ENCODE measurements at regions not wholly inside any gene's neighbourhood (a gene's known extent, or its start where the extent isn't known, plus 50 kb on each side); places are given as distances from the start of the nearest gene placed in this dataset.
"Not testable (repeated sequence)": the region's sequence is repeated elsewhere in the genome, so short reads cannot be mapped to it uniquely, and the experiment has no call there.

DNA sequence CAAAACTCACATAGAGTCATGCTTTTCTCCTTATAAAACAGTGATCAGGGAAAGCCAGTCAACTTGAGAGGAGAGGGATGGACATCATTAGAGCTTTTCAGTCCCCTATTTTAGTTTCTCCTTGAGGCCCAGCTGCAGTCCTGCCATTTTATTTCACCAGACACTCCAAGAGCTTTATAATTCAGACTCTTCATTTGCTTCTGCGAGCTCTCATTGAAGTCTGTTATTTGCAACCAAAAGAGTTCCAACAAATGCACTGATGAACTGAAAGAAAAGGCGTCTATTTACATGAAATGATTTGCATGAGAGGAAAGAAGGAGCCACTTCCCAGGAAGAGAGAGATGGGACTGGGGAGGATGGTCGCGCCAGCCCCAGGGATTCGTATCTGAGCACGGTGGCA lies 86.8 kb downstream of the NDUFA12 start:
- no peak for DNase-seq

DNA sequence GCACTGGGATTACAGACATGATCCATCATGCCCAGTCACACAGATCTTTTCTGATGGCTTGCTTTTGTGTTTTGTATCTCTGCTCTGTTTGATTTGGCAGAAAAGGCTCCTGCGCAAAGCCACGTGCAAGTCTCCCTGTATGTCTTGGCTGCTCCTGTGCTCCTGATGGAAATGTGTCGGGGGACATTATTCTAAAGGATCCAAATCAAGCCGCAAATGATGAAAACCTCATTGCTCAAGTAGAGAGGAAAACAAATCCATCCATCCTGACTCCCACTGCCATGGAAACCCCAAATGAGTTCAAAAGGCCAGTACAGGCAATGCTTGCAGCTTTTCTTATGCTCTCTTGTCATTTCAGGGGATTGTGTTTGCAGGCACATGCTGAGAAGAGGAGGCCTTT lies 93.8 kb downstream of the NDUFA12 start:
- DNase-seq: no peak

DNA sequence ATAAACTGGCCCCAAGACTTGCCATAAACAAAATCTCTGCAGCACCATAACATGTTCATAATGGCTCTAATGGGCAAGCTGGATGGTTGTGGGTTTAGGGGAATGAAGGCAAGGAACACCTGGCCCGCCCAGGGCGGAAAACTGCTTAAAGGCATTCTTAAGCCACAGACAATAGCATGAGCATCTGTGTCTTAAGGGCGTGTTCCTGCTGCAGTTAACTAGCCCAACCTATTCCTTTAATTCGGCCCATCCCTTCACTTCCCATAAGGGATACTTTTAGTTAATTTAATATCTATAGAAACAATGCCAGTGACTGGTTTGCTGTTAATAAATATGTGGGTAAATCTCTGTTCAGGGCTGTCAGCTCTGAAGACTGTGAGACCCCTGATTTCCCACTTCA lies 97.7 kb downstream of the NDUFA12 start:
- not testable (repeated sequence) for DNase-seq

DNA sequence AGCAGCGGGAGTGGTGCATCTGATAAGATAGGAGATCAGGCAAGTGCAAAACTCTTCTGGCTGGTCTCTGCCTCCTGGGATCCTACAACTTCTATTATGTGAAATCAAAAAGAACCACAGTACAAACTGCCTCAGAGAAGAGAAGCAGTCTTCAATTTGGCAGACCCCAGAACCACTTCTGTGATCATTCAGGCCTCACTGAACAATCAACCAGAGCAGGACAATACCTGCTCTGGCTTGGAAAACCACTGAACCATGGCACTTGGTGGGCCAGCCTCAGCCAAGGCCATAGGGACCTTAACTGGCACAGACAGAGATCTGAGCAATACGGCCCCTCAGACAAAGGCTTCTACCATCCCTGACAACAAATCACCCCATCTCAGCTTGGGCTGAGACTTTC lies 103.0 kb downstream of the NDUFA12 start:
- DNase-seq: no peak

DNA sequence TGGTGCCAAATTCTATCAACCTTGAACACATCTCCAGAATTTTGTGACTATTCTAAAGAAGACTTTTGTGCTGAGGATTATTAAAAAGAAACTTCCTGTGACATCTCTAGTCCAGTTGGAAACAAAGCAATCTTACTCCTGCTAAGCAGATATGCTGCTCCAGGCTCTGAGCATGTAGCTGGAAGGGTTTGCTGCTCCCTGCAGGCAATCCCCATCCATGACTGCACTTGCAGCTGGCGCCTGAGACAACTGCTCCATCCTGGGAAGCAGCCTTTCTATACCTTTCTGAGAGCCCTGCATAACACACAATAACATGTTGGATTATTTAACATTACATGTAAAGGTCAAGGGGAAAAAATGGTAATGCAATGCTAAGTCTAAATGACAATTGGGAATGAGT lies 105.1 kb downstream of the NDUFA12 start:
- no peak for DNase-seq

DNA sequence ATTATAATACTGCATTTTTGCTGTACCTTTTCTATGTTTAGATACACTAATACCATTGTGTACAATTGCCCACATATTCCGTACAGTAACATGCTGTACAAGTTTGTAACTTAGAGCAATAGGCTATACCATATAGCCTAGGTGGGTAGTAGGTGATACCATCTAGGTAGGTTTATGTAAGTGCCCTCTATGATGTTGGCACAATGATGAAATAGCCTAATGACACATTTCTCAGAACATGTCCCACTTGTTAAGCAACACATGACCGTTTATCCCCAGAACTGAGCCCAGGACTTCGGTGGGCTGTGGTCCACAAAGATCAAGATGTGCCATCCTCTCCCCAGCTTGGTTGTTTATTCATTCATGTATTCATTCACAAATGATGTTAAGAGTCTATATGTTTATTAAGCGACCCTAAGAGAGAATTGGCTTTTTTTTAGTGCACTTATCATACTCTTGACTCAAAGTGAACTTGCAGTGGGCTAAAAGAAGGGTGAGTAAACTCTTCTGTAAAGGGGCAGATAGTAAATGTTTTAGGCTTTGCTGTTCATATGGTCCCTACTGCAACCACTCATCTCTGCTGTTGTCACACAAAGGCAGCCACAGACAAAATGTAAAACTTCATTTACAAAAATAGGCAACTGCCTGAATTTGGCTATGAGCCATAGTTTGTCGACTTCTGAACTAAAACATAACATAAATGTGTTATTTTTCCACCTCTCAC lies 110.8 kb downstream of the NDUFA12 start:
- no peak for DNase-seq

DNA sequence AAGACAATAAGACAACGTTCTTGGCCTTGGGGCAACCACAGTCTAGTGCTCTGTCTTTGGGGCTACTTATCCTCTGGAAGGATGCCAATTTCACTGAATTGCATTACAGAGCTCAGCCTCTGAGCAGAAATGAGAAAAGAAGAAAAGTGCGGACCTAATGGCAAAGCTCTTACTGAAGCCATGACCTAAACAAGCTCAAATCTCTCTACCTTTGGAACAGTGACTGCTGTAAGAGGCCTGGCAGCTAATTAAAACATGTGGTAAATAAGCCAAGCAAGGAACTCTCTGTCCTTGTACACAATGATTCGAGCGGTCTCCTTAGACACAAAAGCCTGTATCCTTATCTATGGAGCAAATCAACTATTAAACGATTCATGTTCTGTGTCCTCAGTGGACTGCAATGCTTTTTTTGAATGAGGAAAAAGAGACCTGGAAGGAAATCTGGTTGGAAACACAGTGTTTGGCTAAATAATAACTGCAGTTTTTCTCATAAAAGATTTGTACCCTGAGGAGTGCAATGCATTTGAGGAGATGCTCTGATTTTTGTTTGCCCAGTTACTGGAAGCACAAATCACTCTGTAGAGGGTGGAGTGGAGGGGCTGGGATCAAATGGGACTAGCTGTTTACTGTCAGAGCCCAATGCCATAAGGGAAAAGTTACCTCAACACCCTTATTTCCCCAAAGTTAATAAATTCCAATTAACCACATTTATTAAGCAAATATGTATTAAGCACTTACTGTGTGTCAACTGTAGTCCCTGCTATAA lies 113.9 kb downstream of the NDUFA12 start:
- DNase-seq: no peak

DNA sequence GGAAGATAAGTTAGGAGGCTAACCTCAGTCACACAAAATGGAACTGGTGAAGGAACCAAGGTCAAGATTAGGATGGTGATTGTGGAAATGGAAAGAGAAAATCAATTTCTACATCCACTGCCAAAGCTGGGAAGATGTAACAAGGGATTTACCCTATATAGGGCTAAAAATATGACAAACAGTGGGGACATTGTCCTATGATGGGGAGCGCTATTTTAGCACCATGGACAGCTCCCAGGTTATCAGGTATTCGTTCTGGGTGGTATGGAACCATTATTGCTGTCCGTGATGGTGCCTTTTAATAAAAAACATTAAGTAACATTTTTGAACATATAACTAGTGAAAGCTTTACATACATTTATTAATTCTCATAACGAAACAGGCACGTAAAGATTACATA lies 124.0 kb downstream of the NDUFA12 start:
- no peak for DNase-seq

DNA sequence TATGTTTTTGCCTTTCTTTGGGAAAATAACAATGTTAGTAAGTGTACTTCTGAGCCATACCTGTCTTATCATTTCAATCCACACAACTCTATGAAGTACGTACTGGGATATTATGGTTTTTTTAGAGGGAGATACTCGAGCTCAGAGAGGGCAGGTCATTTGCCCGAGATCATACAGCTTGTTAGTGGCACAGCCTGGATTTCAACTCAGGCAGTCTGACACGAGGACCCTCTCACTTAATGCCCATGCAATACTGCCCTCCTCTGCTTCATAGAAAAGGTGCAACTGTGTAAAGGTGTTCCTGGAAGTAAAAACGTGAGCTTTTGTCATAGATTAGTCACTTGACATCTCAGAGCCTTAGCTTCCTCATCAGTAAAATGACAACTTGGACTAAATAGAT lies 128.0 kb downstream of the NDUFA12 start:
- DNase-seq: no peak

DNA sequence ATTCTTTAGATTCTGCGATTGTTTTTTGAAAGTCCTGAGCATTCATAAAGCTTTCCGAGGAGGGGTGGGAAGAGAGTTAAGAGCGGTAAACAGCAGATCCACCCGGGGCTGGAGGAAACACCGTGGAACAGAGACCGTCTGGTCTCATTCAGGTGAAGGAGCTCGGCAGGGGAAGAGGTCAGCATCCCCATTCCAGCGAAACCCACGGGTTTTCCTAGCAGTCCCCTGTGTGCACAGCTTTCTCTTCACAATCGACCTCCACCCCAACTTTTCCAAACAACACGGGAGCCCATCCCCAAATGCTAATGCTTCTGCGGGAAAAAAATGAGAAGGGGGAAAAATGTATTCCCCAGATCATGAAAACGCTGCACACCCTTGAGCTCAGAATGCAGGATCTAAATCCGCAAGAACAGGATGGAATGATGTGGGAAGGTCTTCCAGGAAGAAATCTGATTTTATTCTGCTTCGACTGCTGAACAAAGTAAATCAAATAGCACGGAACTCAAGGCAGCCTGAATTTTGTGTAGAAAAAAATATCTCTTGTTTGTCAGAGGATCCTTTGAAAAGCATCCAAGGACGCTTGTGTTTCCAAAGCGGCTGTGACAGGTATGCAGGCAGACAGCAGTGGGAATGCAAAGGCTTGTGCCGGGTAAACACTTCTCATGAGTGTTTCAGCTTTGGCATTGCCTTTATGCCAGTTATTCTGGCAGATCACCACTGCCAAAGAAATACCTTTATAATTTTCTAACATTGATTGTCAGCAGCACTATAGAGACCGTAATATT lies 128.8 kb downstream of the NDUFA12 start:
- no peak for DNase-seq

DNA sequence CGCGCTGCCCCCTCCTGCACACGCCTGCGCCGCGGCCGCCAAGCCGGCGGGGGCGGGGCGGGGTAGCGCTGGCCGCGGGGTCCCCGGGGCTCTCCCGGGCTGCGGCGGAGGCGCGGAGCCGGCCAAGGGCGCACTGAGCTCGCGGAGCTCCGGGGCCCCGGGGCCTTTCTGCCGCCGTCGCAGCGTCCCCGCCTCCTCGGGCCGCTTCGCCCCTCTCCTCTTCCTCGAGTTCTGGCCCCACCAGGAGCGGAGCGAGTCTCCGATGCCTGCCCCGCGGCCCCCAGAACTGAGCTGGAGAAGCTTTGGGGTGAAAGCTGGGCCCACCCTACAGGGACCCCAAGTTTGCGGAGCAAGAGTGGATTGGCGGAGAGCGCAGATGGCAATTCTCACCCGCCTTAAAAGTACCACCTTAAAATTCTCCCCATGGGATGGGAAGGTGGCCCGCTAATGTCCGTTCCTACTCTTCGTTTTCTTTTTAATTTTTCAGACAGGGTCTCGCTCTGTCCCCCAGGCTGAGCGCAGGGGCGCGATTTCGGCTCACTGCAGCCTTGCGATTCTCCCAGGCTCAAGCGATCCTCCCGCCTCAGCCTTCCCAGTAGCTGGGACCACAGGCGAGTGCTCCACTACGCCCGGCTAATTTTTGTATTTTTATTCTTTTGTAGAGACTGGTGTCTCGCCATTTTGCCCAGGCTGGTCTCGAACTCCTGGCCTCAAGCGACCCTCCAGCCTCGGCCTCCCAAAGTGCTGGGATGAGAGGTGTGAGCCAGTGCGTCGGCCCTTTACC lies 129.6 kb downstream of the NDUFA12 start:
- no peak for DNase-seq

DNA sequence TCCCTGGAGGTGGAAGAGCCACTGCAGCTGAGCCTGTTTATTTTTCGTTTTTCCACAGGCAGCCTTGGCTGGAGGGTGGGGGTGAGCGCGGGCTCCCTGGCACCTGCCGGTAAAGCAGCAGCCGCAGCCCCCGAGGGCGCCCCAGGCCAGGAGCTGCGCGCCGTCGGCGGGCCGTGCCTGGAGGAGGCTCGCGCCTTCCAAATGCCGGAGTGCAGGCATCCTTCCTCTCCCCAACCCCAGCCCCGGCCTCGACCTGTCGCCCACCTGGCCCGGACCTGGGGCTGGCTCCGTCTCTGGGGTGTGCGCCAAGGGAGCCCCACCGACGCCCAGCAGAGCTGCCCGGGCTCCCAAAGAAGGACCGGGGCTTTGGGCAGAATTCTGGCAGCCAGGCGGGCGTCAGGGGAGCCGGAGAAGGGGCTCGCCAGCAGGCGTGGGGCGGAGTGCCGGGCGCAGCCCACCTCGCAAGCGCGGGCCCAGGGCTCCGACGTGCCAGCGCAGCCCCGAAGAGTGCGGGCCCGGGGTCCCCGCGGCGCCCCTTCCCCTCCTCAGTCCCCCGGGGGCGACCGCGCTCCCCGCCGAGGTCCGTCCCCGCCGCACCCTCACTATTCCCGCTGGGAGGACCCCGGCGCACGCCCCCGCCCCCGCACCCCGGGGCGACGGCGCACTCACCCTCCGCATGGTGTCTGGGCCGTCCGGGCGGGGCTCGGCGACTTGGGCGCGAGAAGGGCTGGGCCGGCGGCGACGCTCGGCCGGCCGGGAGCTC lies 130.3 kb downstream of the NDUFA12 start:
- DNase-seq: no peak

DNA sequence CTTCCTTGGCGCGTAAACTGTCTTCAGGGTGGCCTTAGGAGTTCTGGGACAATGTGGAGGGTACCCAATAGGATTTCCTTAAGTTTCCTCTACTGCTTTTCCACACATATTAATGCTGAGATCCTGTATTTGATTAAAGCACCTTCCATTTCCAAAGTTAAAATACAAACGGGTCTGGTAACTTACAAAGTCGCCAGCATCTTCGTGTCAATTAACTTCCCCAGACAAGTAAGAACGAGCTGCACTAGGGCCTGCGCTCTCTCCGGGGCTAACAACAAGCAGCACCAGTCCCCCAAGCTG lies 130.9 kb downstream of the NDUFA12 start:
- DNase-seq: no peak

DNA sequence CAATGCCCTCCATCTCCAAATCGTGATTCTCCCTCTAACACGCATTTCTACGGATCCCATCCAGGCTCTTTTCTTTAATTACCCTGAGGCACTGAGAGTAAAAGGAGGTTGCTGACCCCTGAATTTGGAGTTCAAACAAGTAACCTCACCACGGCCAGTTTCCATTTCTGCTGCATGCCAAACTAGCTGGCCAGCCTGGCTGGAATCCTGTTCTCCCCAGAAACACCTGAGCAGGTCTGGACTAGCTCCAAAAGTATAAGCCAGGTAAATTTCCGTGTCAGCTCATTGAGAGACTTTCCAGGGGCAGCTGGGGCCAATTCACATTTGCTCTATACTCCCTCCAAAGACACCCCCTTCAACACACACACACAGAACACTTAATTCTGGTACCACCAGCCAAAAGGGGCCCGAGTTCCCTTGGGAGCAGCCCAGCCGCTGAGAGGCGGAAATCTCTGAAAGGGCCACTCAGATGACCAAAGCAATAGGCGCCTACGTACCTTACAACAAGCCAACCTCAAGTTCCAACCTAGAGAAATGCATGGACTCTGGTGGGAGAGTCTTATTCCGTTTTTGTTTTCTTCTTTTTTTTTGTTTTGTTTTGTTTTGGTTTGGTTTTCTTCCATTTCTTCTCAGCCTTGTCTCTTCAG lies 131.4 kb downstream of the NDUFA12 start:
- no peak for DNase-seq

DNA sequence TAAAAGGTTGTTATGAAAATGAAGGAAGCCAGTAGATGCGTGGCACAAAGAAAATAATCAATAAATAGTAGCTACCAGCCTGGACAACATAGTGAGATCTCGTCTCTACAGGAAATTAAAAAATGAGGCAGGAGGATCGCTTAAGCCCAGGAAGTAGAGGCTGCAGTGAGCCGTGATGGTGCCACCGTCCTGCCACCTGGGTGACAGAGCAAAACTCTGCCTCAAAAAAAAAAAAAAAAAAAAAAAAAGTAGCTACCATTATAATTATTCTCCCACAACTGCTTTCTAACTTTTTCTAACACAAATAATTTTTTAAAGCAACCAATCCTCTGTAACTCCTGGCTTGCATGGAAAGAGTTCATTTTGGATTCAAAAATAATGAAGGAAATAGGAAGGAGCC lies 133.0 kb downstream of the NDUFA12 start:
- no peak for DNase-seq

DNA sequence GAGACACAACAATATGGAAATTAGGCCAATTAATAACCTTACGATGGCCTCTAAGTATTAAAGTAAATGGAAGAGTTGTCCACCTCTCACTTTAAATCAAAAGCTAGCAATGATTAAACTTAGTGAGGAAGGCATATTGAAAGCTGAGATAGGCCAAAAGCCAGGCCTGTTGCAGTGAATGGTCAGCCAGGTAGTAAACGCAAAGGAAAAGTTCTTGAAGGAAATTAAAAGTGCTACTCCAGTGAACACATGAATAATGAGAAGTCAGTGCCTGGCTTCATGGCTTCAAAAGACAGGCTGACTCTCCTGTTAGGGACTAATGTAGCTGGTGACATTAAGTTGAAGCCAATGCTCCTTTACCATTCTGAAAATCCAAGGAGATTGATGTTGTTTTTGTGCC lies 135.3 kb downstream of the NDUFA12 start:
- DNase-seq: no peak

DNA sequence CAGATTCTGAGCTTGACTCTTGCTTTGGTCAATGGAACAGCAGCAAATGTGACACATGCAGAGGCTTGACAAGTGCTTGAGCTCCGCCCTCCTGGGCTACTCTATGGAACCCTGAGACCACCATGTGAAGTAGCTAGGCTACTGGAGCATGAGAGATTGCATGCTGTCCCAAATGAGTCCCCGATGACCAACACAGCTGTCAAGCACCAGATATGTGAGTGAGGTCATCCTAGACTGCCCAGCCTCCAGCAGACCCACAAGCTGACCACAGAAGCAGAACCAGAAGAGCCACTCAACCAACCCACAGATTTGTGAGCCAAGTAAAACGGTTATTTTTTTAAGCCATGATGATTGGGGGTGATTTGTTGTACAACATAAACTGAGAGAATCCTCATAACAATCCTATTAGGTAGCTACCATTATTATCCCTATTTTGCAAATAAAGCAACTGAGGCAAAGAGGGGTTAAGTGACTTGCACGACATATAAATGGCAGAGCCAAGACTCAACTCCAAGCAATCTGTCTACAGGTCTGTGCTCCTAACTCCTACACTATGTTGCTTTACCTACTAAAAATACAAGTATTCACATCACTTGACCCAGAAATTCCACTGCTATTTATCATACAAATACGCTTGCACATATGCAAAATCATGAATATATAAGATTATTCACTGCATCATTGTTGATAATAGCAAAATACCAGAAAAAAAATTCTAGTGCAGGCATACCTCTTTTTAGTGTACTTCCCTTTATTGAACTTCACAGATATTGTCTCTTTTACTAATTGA lies 136.2 kb downstream of the NDUFA12 start:
- DNase-seq: no peak

DNA sequence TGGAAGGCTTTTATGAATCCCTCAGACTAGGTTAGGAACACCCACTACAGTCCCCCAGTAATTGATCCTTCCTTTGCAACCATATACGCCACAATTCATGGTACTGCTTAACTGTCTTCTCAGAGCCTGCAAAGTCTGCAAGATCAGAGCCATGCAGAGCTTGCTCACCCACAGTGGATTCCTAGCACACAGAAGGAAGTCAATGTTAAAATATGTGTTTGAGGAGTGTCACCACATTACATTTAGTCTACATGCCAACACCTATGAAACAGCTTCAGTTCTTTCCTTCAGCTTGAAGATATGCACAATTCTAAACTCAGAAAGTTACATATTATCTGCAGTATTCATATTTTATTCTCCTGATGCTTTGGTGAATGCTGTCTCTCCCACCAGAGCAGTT lies 138.5 kb downstream of the NDUFA12 start:
- no peak for DNase-seq

DNA sequence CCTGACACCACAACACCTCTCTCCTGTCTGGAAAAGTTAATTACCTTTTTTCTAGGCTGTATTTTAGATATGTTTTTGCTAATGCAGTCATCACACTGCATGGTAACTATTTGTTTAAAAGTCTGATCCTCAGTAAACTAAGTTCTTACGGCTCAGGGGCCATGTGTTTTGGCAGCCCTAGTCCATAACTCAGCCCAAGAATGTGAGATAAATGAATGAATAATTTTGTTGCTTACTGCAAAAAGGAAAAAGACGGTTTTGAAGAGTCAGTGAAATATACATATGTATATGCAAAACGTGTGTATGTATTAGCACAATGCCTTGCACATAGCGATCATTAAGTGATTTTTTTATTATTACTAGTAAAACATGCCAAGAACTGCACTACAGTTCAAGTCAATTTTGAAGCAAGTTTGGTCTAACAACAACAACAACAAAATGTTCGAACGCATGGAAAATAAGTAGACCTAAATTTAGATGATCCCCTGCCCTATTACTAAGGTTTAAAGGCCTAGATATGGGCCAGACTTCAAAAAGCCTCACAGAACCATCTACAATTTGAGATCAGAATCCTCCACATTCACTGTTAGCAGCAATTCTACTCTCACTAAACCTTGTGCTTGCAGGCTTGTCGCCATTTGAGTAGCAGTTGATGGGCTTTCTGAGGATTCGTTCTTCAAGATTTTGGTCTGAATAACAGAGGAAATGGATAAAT lies 140.0 kb downstream of the NDUFA12 start:
- DNase-seq: no peak

DNA sequence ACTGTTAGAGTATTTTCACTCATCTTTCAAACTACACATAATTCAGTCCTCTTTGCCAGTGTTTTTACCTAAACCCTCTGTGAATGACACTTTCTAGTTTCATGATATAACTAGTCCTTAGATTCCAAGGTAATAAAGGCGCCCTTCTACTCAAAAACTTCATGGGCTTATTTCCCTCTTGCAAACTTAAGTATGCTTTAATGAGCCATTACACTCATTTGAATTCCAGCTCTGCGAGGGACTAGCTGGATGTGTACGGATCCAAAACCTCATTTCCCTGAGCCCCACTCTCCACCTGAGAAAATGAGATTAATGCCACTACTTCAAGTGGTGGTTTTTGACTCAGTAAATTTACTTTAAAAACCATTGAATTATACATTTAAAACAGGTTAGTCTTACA lies 141.1 kb downstream of the NDUFA12 start:
- no peak for DNase-seq

Measured in hippocampal formation (tissue), 2 donors.